Peyer's patch (tissue), 4 donors: ENCODE measurements at regions not wholly inside any gene's neighbourhood (a gene's known extent, or its start where the extent isn't known, plus 50 kb on each side); places are given as distances from the start of the nearest gene placed in this dataset.

Source experiments
- CTCF ChIP-seq, 6 experiments: fragments of 450-650 bp in 4 of 6; fragments of 200-600 bp in 2 of 6; sonication (generic) in 1 of 6; IDR thresholded peaks; one replicate each; pipeline ENCODE4 v1.5.1; 2017 to 2019; ENCODE audit warnings: antibody characterized with exemption in 6 of 6, mild to moderate bottlenecking in 3 of 6, moderate library complexity in 1 of 6
- POLR2A ChIP-seq, 2 donors: fragments of 450-650 bp; IDR thresholded peaks; one replicate each; pipeline ENCODE4 v1.5.1; 2017; ENCODE audit warnings: antibody characterized with exemption in 2 of 2, mild to moderate bottlenecking in 2 of 2, moderate library complexity in 2 of 2

- TF ChIP-seq CTCF (IDR thresholded peaks at IDR 0.05) (no peak), POLR2A (IDR thresholded peaks at IDR 0.05) (no peak)
These were observed 106.1 kb upstream of the FLRT2 start for GRCh38 chr14:85423889-85424288.
